Endothelial cell (in vitro differentiated cells): ENCODE measurements at regions not wholly inside any gene's neighbourhood (a gene's known extent, or its start where the extent isn't known, plus 50 kb on each side); places are given as distances from the start of the nearest gene placed in this dataset.

Experiments
- DNase-seq: peaks from one replicate; pipeline ENCODE4 v3.0.0; 2021; ENCODE audit warnings: low spot score
- H3K27ac Mint-ChIP-seq: one replicate; pipeline ENCODE4 v1.8.0; 2021; ENCODE audit warnings: mixed read lengths, inconsistent platforms; ENCODE audit not compliant: unreplicated experiment
- H3K27me3 Mint-ChIP-seq: one replicate; pipeline ENCODE4 v1.8.0; 2021; ENCODE audit warnings: mild to moderate bottlenecking, moderate library complexity, mixed read lengths, inconsistent platforms; ENCODE audit not compliant: unreplicated experiment
- H3K36me3 Mint-ChIP-seq: one replicate; pipeline ENCODE4 v1.8.0; 2021; ENCODE audit warnings: mild to moderate bottlenecking, low read depth, mixed read lengths, inconsistent platforms; ENCODE audit not compliant: unreplicated experiment
- H3K4me1 Mint-ChIP-seq: one replicate; pipeline ENCODE4 v1.8.0; 2021; ENCODE audit warnings: mild to moderate bottlenecking, mixed read lengths, inconsistent platforms; ENCODE audit not compliant: unreplicated experiment
- H3K4me3 Mint-ChIP-seq: one replicate; pipeline ENCODE4 v1.8.0; 2021; ENCODE audit warnings: mild to moderate bottlenecking, mixed read lengths, inconsistent platforms; ENCODE audit not compliant: unreplicated experiment
- H3K9me3 Mint-ChIP-seq: one replicate; pipeline ENCODE4 v1.8.0; 2021; ENCODE audit warnings: mixed read lengths, inconsistent platforms; ENCODE audit not compliant: unreplicated experiment
- TF ChIP-seq, protein P1 (sequence below): fragments of 200-600 bp; sonication (generic); IDR thresholded peaks from one replicate; pipeline ENCODE4 v1.5.0; 2021; ENCODE audit warnings: antibody characterized with exemption; ENCODE audit not compliant: unreplicated experiment

DNA sequence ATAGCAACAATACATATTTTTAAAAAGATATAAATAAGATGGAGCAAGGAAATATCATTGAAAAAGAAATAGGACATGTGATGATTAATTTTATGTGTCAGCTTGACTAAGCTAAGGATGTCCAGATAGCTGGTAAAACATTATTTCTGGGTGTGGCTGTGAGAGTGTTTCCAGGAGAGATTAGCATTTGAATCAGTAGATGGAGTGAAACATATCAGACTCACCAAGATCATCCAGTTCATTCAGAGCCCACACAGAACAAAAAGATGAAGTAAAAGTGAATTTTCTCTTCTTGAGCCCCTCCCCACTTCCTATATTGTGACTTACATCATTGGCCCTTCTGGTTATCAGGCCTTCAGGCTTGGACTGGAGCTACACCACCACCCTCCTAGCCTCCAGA is 61.6 kb upstream of the TUSC7 start:
- Mint-ChIP-seq H3K4me1 (no peaks in the 10 kb centered on the region), H3K27ac (no peak overlapping the region), H3K4me3 (no peak overlapping the region), H3K27me3 (no peaks in the 10 kb centered on the region), H3K9me3 (no peaks in the 10 kb centered on the region), H3K36me3 (no peaks in the 10 kb centered on the region)
- no peak for DNase-seq
- TF ChIP-seq, protein P1, sequence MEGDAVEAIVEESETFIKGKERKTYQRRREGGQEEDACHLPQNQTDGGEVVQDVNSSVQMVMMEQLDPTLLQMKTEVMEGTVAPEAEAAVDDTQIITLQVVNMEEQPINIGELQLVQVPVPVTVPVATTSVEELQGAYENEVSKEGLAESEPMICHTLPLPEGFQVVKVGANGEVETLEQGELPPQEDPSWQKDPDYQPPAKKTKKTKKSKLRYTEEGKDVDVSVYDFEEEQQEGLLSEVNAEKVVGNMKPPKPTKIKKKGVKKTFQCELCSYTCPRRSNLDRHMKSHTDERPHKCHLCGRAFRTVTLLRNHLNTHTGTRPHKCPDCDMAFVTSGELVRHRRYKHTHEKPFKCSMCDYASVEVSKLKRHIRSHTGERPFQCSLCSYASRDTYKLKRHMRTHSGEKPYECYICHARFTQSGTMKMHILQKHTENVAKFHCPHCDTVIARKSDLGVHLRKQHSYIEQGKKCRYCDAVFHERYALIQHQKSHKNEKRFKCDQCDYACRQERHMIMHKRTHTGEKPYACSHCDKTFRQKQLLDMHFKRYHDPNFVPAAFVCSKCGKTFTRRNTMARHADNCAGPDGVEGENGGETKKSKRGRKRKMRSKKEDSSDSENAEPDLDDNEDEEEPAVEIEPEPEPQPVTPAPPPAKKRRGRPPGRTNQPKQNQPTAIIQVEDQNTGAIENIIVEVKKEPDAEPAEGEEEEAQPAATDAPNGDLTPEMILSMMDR: no peak
